ENCODE measurements at regions not wholly inside any gene's neighbourhood (a gene's known extent, or its start where the extent isn't known, plus 50 kb on each side); places are given as distances from the start of the nearest gene placed in this dataset.

- Histone ChIP-seq H3K27me3 (replicated peaks in 1 of 4; ENCODE audit: control extremely low read depth in 1 of 4, control insufficient read depth in 3 of 4, insufficient read depth in 4 of 4, low read length in 3 of 4) (no peaks in the 10 kb centered on the region), H3K4me2 (replicated peaks; ENCODE audit: low read depth, low read length, poor library complexity, severe bottlenecking) (no peak overlapping the region), H3K36me3 (replicated peaks in 1 of 2; ENCODE audit: control extremely low read depth in 1 of 2, control insufficient read depth in 1 of 2, extremely low read depth in 1 of 2, insufficient read depth in 2 of 2, low read length in 1 of 2) (no peaks in the 10 kb centered on the region), H3K79me2 (ENCODE audit: control insufficient read depth, insufficient read depth, low read length) (no peaks in the 10 kb centered on the region), H4K20me1 (ENCODE audit: control insufficient read depth, insufficient read depth, low read length, poor library complexity, severe bottlenecking) (no peaks in the 10 kb centered on the region), H3K4me3 (ENCODE audit: control extremely low read depth in 1 of 5, extremely low read depth in 1 of 5, insufficient read depth in 1 of 5, low read depth in 2 of 5, low read length in 4 of 5) (no peak overlapping the region), H3K9ac (ENCODE audit: low read length) (no peak overlapping the region), H3K9me3 (ENCODE audit: control extremely low read depth in 1 of 3, control insufficient read depth in 2 of 3, insufficient read depth in 1 of 3, low read length in 2 of 3) (peaks cover 0 to 3% (median 0%) of the 10 kb centered on the region in 3 donors), H3K4me1 (ENCODE audit: control insufficient read depth in 2 of 2, insufficient read depth in 2 of 2, low read length in 2 of 2) (no peaks in the 10 kb centered on the region), H3K27ac (ENCODE audit: low read length in 2 of 2) (no peak overlapping the region), H2AFZ (ENCODE audit: insufficient read depth, low read depth, low read length, poor library complexity, severe bottlenecking) (no peak overlapping the region)
- Mint-ChIP-seq H3K4me1 (no peaks in the 10 kb centered on the region), H3K9me3 (ENCODE audit: insufficient read depth) (peaks cover 2% of the 10 kb centered on the region), H3K4me3 (no peak overlapping the region), H3K27me3 (no peaks in the 10 kb centered on the region), H3K27ac (no peak overlapping the region)
- intact Hi-C loops (cut with micrococcal nuclease): no loop called here
- ChIA-PET CTCF (no interaction called here), POLR2A (no interaction called here)
- DNase-seq (no peak), ATAC-seq (ENCODE audit: low read depth) (no peak)
- no CpG with 5 or more reads among the region's 4 CpGs for WGBS (ENCODE audit: insufficient coverage)
- no peak for TF ChIP-seq CTCF (IDR thresholded peaks at IDR 0.05)
These were observed 181.6 kb upstream of the UBE3A start for GRCh38 chr15:25620466-25620865.

- Histone ChIP-seq H3K4me1 (ENCODE audit: control insufficient read depth in 2 of 2, insufficient read depth in 2 of 2, low read length in 2 of 2) (no peaks in the 10 kb centered on the region), H3K9ac (ENCODE audit: low read length) (no peak overlapping the region), H3K27ac (ENCODE audit: low read length in 2 of 2) (no peak overlapping the region), H3K9me3 (ENCODE audit: control extremely low read depth in 1 of 3, control insufficient read depth in 2 of 3, insufficient read depth in 1 of 3, low read length in 2 of 3) (peaks cover 0 to 3% (median 0%) of the 10 kb centered on the region in 3 donors), H3K79me2 (ENCODE audit: control insufficient read depth, insufficient read depth, low read length) (no peaks in the 10 kb centered on the region), H3K27me3 (replicated peaks in 1 of 4; ENCODE audit: control extremely low read depth in 1 of 4, control insufficient read depth in 3 of 4, insufficient read depth in 4 of 4, low read length in 3 of 4) (no peaks in the 10 kb centered on the region), H2AFZ (ENCODE audit: insufficient read depth, low read depth, low read length, poor library complexity, severe bottlenecking) (no peak overlapping the region), H3K4me2 (replicated peaks; ENCODE audit: low read depth, low read length, poor library complexity, severe bottlenecking) (no peak overlapping the region), H3K4me3 (ENCODE audit: control extremely low read depth in 1 of 5, extremely low read depth in 1 of 5, insufficient read depth in 1 of 5, low read depth in 2 of 5, low read length in 4 of 5) (no peak overlapping the region), H4K20me1 (ENCODE audit: control insufficient read depth, insufficient read depth, low read length, poor library complexity, severe bottlenecking) (no peaks in the 10 kb centered on the region), H3K36me3 (replicated peaks in 1 of 2; ENCODE audit: control extremely low read depth in 1 of 2, control insufficient read depth in 1 of 2, extremely low read depth in 1 of 2, insufficient read depth in 2 of 2, low read length in 1 of 2) (no peaks in the 10 kb centered on the region)
- peaks cover 2% of the 10 kb centered on the region for H3K9me3 Mint-ChIP-seq (ENCODE audit: insufficient read depth)
- H3K4me1 Mint-ChIP-seq: no peaks in the 10 kb centered on the region
- ChIA-PET CTCF (no interaction called here), POLR2A (no interaction called here)
- H3K27me3 Mint-ChIP-seq: no peaks in the 10 kb centered on the region
- TF ChIP-seq EZH2 (IDR thresholded peaks at IDR 0.05; ENCODE audit: borderline replicate concordance, insufficient read depth, low read depth, low read length, poor library complexity, severe bottlenecking) (no peak), CTCF (IDR thresholded peaks at IDR 0.05) (no peak)
- DNase-seq (no peak), ATAC-seq (ENCODE audit: low read depth) (no peak)
- H3K4me3 Mint-ChIP-seq: no peak overlapping the region
- intact Hi-C loops (cut with micrococcal nuclease): no loop called here
- H3K27ac Mint-ChIP-seq: no peak overlapping the region
- WGBS (ENCODE audit: insufficient coverage): 94% methylated on average over 5 of the region's 9 CpGs
These were observed 180.9 kb upstream of the UBE3A start for GRCh38 chr15:25619761-25620160.
